Type B pancreatic cell (in vitro differentiated cells): ENCODE measurements at regions not wholly inside any gene's neighbourhood (a gene's known extent, or its start where the extent isn't known, plus 50 kb on each side); places are given as distances from the start of the nearest gene placed in this dataset.

Source experiments
- DNase-seq: peaks from one replicate; pipeline ENCODE4 v3.0.0; 2021; ENCODE audit warnings: mixed read lengths; ENCODE audit not compliant: unreplicated experiment; ENCODE audit errors: extremely low spot score
- H3K27ac Mint-ChIP-seq: 2 replicates; pipeline ENCODE4 v1.8.0; 2021; ENCODE audit warnings: mild to moderate bottlenecking, mixed read lengths
- H3K27me3 Mint-ChIP-seq: 2 replicates; pipeline ENCODE4 v1.8.0; 2021; ENCODE audit warnings: mixed read lengths
- H3K36me3 Mint-ChIP-seq: 2 replicates; pipeline ENCODE4 v1.8.0; 2021; ENCODE audit warnings: mixed read lengths
- H3K4me1 Mint-ChIP-seq: one replicate; pipeline ENCODE4 v1.8.0; 2021; ENCODE audit warnings: mixed read lengths; ENCODE audit not compliant: unreplicated experiment
- H3K4me3 Mint-ChIP-seq: 2 replicates; pipeline ENCODE4 v1.8.0; 2021; ENCODE audit warnings: mild to moderate bottlenecking, mixed read lengths
- H3K9me3 Mint-ChIP-seq: 2 replicates; pipeline ENCODE4 v1.8.0; 2021; ENCODE audit warnings: mixed read lengths
- CTCF ChIP-seq: fragments of 200-600 bp; sonication (generic); conservative IDR thresholded peaks from 2 replicates; pipeline ENCODE4 v1.5.0; 2021; ENCODE audit warnings: antibody characterized with exemption, mild to moderate bottlenecking

DNA sequence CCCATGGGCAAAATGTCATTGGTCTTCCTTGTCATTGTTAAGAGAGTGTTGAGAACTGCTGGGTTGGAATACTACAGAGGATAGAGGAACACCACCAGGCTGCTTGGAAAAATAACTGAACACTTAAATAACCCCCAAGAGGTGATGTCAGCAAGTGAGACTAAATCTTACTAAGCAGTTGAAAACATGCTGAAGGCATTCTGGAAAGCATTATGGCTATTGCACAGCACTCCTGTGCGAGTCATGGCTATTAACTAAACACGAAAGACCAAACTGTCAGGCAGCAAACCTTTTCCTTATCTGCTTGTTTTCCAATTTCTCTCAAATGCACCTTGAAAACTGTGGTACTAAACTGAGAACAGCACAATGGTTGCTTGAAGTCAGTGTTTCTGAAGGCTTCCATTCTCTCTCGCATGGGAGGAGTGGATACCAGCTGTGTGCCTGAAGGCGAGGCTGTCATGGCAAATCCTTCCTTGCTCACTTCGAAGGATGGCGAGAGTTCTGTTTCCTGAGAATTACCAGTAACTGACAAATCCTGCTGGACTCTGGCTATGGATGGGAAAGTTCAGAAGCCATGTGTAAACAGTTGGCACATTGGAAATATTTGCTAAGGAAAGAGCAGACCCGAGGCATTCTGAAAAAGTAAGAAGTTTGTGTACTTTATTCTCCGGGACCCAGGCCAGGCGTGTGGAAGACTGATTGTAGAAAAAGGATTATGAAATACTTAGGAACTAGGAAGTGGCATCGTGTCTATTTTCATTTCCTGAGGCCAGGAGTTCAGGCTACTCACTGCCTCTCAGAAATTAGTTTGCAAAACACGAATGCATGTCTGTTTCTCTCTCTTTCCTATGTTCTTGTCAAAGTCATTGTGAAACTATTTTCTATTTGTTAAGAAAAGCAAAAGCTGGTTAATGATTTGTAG, 182.1 kb downstream of the DMRT2 start:
- Mint-ChIP-seq H3K9me3 (peaks cover 5% of the 10 kb centered on the region), H3K4me1 (peaks cover 10% of the 10 kb centered on the region), H3K4me3 (peak overlapping the region; percentile 48), H3K27ac (peak overlapping the region; percentile 76), H3K27me3 (no peaks in the 10 kb centered on the region), H3K36me3 (no peaks in the 10 kb centered on the region)
- no peak for DNase-seq
- no peak for TF ChIP-seq CTCF

DNA sequence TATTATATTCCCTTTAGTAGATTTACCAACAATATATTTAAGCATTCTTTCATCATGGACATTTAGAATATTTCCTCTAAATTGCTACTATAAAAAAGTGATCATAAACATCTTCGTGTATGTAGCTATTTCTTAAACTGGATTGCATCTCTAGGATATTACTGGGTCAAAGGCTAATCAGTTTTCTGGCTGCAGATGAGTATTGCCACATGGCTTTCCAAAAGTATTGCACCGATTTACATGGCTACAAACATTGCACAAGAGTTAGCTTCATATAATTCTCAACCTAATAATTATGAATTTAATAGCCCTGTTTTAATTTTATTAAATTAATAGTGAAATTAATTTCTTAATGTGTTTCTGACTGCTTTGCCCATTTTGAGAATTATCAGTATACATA, 183.4 kb downstream of the DMRT2 start:
- H3K4me1 Mint-ChIP-seq: peaks cover 10% of the 10 kb centered on the region
- H3K27me3 Mint-ChIP-seq: no peaks in the 10 kb centered on the region
- TF ChIP-seq CTCF: no peak
- H3K36me3 Mint-ChIP-seq: no peaks in the 10 kb centered on the region
- H3K27ac Mint-ChIP-seq: no peak overlapping the region
- peaks cover 5% of the 10 kb centered on the region for H3K9me3 Mint-ChIP-seq
- DNase-seq: no peak
- H3K4me3 Mint-ChIP-seq: no peak overlapping the region

- DNase-seq: no peak
- no peaks in the 10 kb centered on the region for H3K36me3 Mint-ChIP-seq
- peaks cover 10% of the 10 kb centered on the region for H3K4me1 Mint-ChIP-seq
- H3K27ac Mint-ChIP-seq: no peak overlapping the region
- H3K9me3 Mint-ChIP-seq: peaks cover 5% of the 10 kb centered on the region
- H3K4me3 Mint-ChIP-seq: no peak overlapping the region
- no peaks in the 10 kb centered on the region for H3K27me3 Mint-ChIP-seq
- TF ChIP-seq CTCF: no peak
Measured at GRCh38 chr9:1235650-1236049, 185.5 kb downstream of the DMRT2 start.

GRCh38 chr9:1236061-1236460, 185.9 kb downstream of the DMRT2 start:
- no peak for TF ChIP-seq CTCF
- H3K27me3 Mint-ChIP-seq: no peaks in the 10 kb centered on the region
- no peak for DNase-seq
- no peak overlapping the region for H3K4me3 Mint-ChIP-seq
- H3K27ac Mint-ChIP-seq: no peak overlapping the region
- H3K36me3 Mint-ChIP-seq: no peaks in the 10 kb centered on the region
- peaks cover 10% of the 10 kb centered on the region for H3K4me1 Mint-ChIP-seq
- H3K9me3 Mint-ChIP-seq: peaks cover 5% of the 10 kb centered on the region

DNA sequence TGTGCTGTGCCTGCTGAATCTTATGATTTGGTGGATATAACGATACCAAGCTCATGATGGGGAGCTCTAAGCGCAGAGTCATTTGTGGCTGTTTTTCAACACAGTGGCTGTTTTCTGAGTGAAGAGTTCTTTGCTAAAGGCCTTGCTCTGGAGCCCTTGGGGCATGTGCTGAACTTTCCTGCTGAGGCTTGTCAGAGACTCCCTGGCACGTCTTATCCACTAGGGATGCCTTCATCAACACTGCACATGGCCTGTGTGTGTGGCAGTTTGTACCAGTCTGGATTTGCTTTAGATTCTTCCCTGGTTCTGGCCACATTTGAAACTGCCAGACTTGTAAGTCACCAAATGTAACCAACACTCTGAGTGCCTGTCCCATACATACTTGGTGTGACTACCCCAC, 188.2 kb downstream of the DMRT2 start:
- Mint-ChIP-seq H3K9me3 (peaks cover 5% of the 10 kb centered on the region), H3K27me3 (no peaks in the 10 kb centered on the region), H3K4me3 (no peak overlapping the region), H3K36me3 (no peaks in the 10 kb centered on the region), H3K27ac (no peak overlapping the region), H3K4me1 (no peaks in the 10 kb centered on the region)
- no peak for DNase-seq
- TF ChIP-seq CTCF: no peak
